ENCODE measurements at regions not wholly inside any gene's neighbourhood (a gene's known extent, or its start where the extent isn't known, plus 50 kb on each side); places are given as distances from the start of the nearest gene placed in this dataset.
A peak's percentile ranks its signal among the peaks of the same experiment; 100 is the strongest.

DNA sequence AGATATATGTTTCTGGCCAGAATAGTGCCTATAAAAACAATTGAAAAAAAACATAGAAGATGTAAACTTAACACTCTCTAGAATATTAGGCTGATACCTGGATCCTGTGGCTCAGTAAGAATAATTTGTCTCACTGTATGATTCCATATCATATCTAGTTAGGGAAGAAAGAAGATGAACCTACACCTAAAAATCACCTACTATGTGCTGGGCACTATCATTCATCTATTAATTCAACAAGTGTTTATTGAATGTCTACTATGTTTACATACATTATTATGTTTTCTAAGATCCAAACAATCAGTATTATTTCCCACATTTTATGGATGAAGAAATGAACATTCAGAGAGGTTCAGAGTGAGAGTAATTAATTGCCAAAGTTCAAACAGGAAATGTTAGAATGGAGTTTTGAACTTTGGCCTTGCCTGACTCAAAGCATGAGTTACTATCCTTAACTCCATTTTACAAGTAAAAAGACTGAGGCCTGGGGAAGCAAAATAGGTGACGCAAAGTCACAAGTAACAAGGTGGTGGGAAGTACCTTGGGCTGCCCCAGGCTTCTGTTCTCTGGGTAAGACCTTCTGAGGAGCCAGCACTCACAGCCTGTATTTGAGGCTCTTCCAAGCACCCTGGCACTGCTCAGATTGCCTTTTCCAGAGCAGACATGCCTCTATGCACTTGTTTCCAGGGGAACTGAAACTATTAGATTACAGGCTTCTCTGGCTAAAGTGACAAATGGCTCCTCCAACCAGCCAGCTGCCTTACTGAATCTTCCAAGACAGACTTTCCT lies 111.1 kb upstream of the ACSL4 start:
- peak; percentile 42 for DNase-seq (ENCODE audit: low read depth)

DNA sequence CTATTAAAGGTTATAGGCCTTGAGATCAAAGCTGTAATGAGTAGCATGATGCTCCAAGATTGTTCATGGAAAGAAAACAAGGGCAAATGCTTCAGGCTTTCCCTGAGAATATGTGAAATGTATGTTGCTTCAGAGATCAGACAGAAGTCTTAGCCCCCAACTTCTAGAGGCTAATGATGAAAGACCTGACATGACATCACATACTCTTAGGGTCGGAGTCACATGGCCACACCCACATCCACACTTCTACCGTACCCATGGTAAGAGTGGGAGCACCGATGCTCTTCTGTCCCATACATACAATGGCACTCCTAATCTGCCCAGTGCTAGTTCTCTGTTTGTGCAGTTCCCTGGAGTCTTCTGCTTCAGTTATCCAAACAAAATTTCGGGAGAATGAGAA lies 111.9 kb upstream of the ACSL4 start:
- DNase-seq (ENCODE audit: low read depth): no peak

DNA sequence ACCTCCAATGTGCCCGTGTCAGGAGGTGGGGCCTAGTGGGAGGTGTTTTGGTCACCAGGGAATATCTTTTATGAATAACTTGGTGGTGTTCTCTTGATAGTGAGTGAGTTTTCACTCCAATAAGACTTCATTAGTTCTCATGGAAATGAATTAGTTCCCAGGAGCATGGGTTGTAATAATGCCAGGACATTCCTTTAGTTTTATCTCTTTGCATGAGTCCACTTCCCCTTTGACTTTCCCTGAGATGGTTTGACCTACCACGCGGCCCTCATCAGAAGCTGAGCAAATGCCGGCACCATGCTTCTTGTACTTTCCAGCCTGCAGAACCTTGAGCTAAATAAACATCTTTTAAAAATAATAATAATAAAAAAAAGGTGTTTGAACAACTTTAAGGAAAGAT lies 112.9 kb upstream of the ACSL4 start:
- DNase-seq (ENCODE audit: low read depth): no peak

DNA sequence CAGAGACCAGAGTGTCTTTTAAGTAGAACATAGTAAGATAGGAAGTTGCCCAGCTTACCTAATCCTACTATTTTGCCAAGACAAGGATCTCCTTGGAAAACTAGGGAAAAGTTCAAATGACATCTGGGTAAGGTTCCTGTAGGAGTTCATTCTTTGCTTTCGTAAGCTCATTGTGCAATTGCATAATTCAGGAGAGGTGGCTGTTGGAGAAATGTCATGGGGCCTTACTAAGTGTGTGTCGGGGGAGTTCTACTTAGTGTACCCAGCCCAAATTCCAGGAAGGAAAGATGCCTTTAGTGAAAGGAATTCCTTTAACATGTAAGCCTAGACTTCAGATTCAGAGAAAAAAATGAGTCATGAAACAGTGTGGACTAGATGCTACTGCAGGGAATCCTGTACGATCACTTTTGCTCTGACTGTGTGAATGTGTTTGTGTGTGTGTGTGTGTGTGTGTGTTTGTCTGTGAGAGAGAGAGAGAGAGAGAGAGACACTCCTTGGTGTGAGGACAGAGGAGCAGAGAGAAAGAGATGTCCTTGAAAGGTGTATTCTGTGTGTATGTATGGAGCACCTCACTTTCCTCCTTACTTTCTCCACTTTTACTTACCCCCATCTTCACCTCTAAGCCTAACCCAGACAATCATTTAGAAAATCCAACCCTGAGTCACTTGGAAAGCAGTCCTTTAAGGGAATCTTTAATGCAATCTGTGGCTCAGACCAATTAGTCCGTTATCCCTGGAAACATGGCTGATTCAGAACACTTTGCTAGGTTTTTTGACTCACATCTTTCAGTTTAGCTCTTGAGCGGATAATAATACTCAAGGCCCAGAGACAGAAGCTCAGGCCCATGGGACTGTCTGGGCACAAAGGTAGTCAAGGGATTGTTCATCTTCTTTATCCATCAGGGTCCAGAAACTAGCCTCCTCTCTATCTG lies 114.5 kb upstream of the ACSL4 start:
- DNase-seq (ENCODE audit: low read depth): peak; percentile 93

DNA sequence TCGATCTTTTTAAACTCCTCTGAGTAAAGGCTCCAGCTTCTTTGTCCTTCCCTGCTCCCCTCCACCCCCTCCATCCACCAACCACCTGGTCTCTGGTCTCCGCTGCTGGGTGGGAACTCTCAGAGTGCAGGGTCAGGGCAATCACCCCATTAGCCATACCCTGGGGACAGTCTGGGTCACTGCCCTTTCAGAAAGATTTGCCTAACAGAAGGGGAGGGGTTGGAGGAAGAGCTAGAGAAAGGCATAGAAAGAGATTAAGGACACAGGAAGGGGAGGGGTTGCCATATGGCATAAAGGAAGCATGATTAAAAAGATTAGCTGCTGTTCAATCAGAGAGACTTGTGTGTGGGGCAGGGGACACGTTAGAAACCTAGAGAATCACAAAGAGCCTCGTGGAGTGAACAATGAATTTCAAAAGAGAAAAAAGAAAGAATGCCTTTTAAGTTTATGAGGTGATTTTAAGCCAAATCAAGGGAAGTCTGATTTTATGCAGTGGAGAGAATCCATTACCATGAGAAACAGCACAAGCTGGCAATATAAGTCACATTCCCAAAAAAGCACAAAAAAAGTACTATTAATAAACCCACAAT lies 115.5 kb upstream of the ACSL4 start:
- DNase-seq (ENCODE audit: low read depth): no peak

DNA sequence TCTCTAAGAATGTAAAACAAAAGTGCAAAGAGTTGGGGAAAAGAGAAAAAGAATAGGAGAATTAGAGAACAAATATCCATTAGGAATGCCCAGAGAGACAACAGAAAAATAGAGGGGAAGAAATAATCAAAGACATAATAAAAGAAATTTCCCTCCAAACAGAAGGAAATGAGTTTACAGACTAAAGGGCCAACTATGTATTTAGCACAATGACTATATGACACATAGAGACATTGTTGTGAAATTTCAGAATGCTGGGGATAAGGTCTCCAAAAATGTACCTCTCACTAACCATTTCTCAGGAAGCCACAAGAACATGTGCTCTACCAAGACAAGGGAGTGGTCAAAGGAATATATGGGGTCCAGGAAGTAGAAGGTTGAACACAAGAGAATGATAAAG lies 121.0 kb upstream of the ACSL4 start:
- DNase-seq (ENCODE audit: low read depth): no peak

DNA sequence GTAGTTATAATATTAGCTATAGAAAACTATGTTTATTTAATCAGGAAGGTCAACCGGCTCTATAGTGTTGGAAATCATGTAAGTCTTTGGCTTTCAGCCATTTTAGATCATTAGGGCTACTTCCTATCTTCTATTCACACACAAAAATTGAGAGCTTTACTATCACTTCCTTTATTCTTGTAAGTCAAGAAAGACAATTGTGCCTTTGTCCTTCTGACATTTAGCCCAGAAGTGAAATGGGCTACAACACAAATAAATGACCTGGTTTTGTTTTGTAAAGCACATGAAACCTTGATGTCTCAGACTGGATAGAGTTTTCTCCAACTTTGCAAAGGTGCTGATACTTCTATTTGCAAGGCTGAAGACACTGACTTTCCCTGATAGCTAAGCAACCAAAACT lies 122.4 kb upstream of the ACSL4 start:
- no peak for DNase-seq (ENCODE audit: low read depth)

DNA sequence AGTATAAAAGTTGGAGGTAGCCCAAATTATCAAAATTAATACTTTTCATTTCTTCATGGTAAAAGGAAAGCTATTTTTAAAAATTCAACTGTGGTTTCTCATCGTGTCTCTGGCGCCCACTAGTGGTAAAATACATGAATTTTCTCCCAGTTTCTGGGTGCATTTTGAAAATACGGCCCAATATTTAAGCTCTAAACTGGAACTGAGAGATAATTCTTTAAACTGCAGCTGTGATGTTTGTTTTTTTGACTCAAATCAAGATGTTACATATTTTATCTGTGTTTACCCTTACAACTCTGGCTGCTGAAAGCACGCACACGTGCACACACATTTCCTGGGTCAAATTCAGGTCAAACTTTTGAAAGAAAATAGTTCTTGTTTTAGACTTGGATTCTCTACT lies 123.9 kb upstream of the ACSL4 start:
- DNase-seq (ENCODE audit: low read depth): no peak

DNA sequence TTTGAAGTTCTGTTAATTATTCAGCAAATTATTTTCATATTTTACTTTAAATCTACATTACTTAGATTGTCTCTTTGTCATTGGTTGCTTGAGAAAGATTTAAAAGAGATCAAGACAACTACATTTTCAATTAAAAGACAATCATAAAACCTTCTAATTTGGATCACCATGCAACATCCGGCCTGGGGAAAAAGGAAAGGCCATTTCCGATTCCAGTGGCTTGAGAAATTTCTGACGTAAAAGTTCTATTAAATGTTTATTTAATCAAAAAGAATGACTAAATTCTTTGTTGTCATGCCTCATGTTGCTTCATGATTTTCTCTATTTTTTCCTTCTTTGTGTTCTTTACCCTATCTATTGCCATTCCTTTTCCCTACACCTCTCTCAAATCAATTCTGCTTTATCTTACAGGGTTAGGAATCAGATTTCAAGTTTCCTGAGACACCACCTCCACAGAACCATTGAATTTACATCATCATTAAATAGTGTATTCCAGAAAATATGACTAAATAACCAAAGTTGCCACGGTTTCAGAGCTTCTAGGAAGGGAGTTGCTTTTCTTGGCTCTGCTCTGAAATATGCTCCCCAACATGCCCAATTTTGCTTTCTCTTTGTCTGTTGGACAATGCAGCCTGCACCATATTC lies 124.6 kb upstream of the ACSL4 start:
- peak; percentile 40 for DNase-seq (ENCODE audit: low read depth)

DNA sequence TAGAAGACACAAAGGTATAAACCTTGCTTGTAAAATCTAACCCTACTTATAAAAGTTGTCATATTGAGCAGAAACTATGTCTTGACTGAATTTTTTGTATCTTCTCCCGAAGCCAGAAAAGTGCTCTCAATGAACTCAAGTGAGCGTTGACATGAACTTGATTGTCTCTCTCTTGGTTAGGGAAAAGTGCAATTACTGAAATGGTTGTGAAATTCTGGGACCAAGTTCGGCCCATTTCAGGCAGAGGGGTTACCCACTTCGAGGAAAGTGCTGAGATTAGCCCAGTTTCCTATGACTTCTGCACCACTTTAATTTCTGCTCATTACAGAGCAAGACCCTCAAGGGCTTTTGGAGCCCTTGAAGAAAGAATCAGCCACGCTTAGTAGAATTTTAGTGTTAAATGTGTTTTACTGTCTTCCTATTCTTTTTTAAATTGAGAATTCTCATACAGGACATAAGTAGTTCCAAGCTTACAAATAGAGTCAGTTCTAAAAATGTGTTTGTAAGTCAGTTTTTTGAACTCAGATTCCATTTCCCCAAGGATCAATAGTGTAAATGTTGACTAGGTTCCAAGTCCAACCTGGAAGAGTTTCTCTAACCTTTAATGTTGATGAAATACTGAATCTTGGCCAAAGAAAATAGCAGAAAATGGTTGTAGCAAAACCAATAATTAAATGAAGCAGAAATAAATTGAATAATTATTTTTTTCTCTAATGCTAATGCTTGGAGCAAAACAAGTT lies 125.7 kb upstream of the ACSL4 start:
- no peak for DNase-seq (ENCODE audit: low read depth)

DNA sequence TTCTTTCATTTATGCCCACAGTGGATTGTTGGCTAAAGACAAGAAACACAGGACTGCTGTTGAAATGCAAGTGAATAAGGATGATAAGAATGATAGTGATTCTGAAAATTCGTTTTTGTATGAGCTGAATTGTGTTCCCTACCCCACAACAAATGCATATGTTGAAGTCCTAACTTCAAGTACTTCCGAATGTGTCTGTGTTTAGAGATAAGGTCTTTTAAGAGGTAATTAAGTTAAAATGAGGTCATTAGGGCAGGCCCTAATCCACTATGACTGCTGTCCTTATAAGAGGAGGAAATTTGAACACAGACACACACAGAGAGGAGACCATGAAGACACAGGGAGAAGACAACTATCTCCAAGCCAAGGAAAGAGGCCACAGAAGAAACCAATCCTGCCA lies 126.6 kb upstream of the ACSL4 start:
- no peak for DNase-seq (ENCODE audit: low read depth)

DNA sequence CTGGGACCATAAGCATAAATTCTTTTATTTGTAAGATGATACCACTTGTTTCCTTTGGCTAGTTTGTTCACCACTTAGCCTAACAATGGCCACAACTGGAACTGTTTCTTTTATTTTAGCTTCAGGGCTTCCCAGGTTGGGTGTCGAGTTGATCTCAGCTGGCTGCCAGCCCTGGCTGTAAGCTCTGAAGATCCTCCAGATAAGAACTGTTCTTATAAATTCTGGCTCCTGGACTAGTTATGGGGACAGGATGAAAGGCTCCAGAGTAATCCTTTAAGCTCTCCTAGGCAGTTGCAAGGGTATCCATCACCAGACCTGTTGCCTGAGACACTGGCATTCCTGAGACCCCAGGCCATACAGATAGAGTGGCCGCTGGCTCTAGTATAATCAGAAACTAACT lies 129.4 kb upstream of the ACSL4 start:
- DNase-seq (ENCODE audit: low read depth): no peak

DNA sequence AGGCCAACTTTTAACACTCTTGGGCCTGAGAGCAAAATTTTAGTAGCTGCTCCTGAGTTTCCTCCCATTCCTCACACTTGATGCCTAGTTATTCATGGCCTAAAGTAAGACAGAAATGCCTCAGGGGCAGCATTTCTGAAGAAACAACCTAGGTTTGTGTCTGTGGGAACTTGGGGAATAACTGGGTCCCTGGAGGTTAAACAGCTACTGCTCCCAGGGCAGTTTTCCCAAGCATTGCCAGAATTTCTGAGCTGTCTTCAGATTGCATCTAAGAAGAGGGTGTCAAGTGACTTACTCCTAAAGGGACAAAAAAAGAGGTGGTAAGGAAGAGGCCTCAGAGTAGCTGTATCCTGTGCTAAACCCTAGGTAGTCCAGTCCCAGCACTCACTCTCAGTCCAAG lies 130.8 kb upstream of the ACSL4 start:
- peak; percentile 33 for DNase-seq (ENCODE audit: low read depth)

DNA sequence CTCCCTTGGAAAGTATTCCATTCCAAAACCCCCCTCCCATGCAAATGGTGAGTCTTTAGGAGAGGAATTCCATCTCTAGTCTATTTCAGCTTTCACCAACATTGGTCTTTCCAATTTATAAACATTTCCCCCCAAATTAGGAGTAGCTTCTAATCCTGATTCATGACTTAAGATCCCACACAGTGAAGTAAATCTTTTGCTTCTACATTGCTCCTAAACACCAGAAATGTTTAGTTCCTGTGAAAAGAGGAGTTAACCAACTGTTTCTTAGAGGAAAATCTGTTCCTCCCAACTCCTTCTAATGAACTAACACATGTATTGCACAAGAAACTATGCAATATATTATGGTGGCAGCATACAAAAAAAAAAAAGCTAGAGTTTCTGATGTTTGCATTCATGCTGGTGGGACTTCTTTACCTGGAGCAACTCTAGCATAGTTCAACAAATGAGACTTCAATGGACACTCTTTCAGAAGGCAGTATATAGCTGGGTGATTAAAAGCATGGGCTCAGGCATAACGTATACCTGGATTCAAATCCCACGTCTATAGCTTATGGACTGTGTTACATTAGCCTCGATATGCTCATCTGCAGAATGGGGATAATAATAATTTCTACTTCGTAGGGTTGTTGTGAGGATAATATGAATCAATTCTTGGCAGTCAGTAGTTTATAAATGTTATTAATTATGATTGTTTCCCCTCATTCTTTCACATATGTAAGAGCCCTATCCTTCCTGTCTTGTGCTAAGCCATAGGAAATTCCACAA lies 131.6 kb upstream of the TMEM164 start:
- no peak for DNase-seq (ENCODE audit: low read depth)

DNA sequence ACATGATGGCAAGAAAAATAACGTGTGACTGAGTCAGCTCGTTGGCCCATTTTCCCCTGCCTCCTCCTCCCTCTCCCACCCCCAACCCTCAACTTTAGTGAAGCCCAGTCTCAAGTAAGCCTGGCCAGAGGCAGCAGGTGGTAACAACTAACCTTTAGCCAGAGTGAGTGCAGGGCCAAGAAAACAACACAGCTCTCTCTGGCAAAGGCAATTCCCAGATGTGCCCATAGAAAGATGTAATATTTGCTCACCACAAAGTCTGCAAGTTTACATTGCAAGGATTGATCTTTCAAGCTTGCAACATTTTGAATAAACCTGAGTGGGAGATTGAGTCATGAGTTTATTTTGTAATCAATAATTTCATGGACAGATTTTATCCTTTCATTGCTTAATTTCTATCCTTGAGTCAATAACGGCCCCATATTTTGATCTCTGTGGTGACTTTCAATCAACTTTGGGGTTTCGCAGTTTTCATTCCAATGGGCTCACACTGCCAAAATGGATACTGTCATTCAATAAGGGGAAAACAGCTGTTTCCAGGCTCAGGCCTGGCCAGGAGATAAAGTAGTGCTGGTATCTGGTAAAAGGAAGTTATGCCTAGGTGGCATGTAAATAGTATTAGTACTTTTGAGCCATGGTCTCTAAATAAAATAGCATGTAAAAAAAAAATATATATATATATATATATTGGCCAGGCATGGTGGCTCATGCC lies 130.7 kb upstream of the TMEM164 start:
- peak; percentile 91 for DNase-seq (ENCODE audit: low read depth)

DNA sequence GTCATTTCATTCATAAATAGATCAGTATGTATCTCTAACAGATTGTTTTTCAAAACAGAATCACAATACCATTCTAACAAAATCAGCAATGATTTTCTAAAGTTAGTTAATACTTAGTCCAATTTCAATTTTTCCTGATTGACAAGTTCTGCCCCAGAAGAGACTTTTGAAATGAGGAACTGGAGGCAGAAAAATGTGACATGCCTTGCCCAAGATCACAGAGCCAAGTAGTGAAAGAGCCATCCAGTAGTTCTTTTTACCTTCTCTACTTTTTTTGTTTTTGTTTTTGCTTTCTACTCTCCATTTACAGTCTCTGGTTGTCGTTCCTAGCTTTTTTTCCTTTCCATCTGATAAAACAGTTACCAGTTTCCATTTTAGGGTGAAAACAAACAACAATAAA lies 129.3 kb upstream of the TMEM164 start:
- no peak for DNase-seq (ENCODE audit: low read depth)

DNA sequence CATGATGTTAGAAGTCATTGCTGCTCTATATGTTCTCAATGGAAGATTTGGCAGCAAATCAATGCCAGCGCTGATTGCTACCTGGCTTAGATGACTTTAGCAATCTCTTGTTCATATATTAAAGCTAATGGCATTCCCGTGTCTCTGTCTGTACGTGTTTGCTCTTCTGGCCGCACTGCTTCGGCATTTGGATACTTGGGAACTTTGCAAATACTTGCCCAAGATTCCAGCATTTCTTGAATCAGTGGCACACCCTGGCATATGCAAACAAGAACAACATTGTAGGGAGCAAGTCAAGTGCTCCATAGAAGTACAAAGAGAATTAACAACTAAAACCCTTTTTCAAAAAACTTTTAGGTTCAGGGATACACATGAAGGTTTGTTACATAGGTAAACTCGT lies 128.9 kb upstream of the TMEM164 start:
- DNase-seq (ENCODE audit: low read depth): no peak

DNA sequence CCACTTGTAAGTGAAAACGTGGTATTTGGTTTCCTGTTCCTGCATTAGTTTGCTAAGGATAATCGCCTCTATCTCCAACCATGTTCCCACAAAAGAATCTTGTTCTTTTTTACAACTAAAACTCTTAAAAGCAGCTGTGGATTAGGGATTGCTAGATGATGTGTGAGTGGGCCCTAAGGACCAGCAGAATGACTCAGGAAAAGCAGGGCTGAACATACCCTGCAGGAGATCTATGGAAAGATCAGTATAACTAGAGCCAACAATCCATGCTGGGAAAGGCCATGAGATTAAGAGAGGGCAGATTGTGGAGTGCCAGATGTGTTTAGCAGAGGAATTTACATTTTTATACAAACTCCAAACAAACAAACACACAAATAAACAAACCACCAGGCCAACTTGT lies 128.4 kb upstream of the TMEM164 start:
- DNase-seq (ENCODE audit: low read depth): no peak

DNA sequence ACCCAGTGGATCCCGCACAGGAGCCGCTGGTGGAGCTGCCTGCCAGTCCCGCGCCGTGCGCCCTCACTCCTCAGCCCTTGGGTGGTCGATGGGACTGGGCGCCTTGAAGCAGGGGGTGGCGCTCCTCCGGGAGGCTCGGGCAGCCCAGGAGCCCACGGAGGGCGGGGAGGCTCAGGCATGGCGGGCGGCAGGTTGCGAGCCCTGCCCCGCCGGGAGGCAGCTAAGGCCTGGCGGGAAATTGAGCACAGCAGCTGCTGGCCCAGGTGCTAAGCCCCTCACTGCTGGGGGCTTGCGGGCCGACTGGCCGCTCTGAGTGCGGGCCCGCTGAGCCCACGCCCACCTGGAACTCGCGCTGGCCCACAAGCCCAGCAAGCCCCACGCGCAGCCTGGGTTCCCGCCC lies 127.1 kb upstream of the TMEM164 start:
- DNase-seq (ENCODE audit: low read depth): no peak

DNA sequence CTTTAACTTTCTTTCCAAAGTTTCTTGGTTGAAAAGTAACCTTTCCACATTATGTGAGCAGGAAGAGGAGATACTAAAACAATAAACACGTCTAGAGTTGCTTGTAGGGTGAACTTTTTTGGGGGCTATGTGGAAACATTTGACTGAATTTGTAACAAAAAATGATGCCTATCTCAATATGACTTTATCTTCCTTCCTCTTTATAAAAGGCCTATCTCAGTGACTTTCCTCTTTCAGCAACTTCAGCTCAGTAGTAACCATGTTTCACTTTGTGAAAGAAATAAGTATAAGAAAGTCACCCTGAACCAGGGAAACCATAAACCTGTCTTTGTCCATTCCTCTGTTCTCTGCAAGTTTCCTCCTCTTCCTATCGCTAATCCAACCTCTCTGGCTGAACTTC lies 124.7 kb upstream of the TMEM164 start:
- no peak for DNase-seq (ENCODE audit: low read depth)

Data from fibroblast of gingiva (primary cell).